Sigmoid colon (tissue), 4 donors: ENCODE measurements at regions not wholly inside any gene's neighbourhood (a gene's known extent, or its start where the extent isn't known, plus 50 kb on each side); places are given as distances from the start of the nearest gene placed in this dataset.

ENCODE experiments used
- CTCF ChIP-seq, 4 experiments: fragments of 450-650 bp in 3 of 4; fragments of 200-600 bp in 1 of 4; IDR thresholded peaks; one replicate each; pipeline ENCODE4 v1.5.1; 2016 to 2019; ENCODE audit warnings: antibody characterized with exemption in 4 of 4, mild to moderate bottlenecking in 3 of 4, moderate library complexity in 2 of 4
- EP300 ChIP-seq, 4 donors: sonication (generic); formaldehyde crosslinking; IDR thresholded peaks; one replicate each; pipeline ENCODE4 v1.6.1; 2017; ENCODE audit warnings: antibody characterized with exemption in 4 of 4
- POLR2A ChIP-seq, 2 donors: fragments of 450-650 bp; IDR thresholded peaks; one replicate each; pipeline ENCODE4 v1.6.1; 2016; ENCODE audit warnings: antibody characterized with exemption in 2 of 2, mild to moderate bottlenecking in 2 of 2, moderate library complexity in 2 of 2

- no peak for TF ChIP-seq EP300 (IDR thresholded peaks at IDR 0.05)
- TF ChIP-seq CTCF (IDR thresholded peaks at IDR 0.05), result no peak
- no peak for TF ChIP-seq POLR2A (IDR thresholded peaks at IDR 0.05)
Observed at GRCh38 chr1:50271968-50272578, 151.2 kb downstream of the DMRTA2 start.
